GM18870 (cell line): ENCODE measurements at regions not wholly inside any gene's neighbourhood (a gene's known extent, or its start where the extent isn't known, plus 50 kb on each side); places are given as distances from the start of the nearest gene placed in this dataset.

Experiments
- ATAC-seq: cut with Tn5 transposase; IDR thresholded peaks from one replicate; pipeline ENCODE4 v1.9.1; 2021; ENCODE audit warnings: moderate library complexity; ENCODE audit not compliant: unreplicated experiment

DNA sequence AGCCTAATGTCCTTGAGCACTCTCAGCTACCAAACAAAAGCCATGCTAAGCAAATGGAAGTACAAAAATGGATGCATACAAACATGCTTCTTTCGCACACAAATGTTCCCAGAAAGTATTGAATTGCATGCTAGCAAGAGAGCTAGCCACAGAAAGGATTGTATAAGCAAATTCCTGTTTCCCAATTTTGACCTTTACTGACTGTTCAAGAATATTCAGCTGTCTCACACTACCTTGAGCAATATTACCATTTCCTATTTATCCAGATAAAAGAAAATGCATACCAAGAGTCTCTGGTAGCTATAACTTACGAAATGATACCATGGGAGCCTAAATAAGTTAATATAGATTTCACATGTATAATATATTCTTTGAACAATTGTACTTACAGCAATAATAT, 264.6 kb downstream of the TMEM167A start:
- ATAC-seq: no peak

- ATAC-seq: no peak
Observed at GRCh38 chr5:82811490-82811889, 265.7 kb downstream of the TMEM167A start.

DNA sequence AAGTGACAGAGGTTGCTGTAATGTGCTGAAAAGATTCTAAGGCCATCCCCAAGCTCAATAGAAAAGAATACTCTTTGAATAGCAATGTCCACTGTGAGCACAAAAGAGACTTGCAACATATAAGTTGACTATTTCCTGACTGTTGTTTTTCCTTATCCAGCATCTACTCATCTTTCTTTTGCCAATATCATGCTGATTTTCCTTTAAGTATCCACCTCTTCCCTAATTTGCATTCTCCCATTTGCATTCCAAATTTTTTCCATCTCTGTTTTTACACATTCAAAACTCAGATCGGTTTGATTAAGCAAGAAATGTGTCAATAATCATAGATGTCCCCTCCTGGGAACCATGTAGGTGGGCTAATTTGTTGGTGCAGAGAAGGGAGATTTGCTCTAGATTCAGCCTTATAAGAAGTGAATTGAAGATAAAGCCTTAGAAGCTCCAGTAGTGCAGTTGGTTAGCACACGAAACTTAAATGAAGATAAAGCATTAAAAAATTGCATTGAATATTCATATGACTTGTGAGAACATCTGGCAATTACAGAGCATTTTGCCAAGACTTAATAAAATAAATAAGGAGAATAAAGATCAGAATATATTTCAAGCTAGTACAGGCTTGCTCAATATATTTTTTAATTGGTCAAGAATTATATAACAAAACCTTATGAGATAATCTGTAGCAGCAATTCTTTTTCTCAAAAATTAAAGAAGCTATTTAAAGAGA, 267.6 kb downstream of the TMEM167A start:
- ATAC-seq: no peak

DNA sequence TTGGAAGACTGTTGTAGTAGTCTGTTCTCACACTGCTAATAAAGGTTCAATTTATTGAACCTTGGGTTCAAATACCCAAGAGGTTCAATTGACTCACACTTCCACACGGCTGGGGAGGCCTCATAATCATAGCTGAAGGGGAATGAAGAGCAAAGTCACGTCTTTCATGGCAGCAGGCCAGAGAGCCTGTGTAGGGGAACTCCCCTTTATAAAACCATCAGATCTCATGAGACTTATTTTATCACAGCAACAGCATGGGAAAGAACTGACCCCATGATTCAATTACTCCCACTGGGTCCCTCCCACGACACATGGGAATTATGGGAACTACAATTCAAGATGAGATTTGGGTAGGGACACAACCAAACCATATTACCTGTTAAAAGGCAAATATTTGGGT, 268.2 kb downstream of the TMEM167A start:
- no peak for ATAC-seq

GRCh38 chr5:82807021-82807420, 270.2 kb downstream of the TMEM167A start:
- no peak for ATAC-seq

DNA sequence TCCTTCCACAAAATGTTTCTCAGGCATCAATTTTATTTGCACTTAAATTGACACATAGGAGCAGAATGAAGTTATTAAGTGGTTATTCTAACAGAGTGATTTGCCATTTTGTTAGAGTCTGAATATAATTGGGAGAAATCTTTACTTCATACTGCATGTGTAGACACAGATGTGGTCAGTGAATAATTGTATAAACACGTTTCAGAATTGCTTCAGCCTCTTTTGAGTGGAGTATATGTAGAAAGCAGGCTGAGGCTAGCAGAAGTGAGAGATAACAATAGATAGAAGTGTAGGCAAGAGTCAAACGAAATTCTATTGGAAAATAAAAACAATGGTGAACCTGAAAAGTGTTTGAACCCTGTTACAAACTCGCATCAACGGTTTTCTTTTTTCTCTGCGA, 270.7 kb downstream of the TMEM167A start:
- no peak for ATAC-seq

DNA sequence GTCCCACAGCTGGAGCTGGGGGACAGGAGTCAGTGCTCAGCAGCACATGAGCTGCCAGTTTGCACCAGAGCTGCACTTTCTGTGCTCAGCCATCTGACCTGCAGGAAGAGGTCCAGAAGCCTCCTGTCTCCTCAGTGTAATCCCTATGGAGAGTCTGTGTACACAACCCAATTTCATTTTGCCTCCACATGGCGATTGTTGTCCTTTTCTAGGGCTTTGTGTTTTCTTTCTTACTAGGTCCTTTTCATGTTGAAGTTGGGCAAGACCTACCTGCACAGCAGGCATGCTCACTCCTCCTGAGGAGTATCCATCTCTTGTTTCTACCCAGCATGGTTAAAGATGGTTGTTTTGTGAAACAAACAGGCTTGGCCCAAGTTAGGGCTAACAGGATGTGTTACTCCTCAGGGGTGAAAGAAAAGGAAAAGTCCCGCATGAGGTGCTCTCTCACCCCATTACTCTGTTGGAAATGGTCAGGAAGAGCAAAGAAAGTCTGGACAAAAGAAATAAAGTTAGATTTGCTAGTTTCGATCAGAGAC, 273.0 kb downstream of the TMEM167A start:
- no peak for ATAC-seq

- ATAC-seq: peak; percentile 76
Observed at GRCh38 chr5:82802954-82803353, 274.2 kb downstream of the TMEM167A start.

DNA sequence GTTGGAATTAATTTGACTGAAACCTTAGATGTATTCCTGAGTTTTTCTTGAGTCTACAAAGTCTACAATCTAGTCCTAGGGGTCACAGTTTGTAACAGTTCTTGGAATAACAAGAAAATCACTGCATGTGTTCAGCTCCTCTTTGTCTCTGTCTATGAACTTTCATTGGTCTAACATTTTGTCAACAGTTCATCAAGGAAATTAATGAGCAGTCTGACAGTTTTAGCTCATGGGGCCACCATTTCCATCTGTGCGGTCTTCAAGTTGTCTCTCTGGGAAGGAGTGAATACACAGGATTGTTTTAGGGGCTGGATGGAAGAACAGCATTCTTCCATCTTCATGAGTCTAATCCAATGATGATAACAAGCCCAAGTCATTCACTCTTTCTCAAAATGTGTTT, 276.4 kb downstream of the TMEM167A start:
- ATAC-seq: no peak

DNA sequence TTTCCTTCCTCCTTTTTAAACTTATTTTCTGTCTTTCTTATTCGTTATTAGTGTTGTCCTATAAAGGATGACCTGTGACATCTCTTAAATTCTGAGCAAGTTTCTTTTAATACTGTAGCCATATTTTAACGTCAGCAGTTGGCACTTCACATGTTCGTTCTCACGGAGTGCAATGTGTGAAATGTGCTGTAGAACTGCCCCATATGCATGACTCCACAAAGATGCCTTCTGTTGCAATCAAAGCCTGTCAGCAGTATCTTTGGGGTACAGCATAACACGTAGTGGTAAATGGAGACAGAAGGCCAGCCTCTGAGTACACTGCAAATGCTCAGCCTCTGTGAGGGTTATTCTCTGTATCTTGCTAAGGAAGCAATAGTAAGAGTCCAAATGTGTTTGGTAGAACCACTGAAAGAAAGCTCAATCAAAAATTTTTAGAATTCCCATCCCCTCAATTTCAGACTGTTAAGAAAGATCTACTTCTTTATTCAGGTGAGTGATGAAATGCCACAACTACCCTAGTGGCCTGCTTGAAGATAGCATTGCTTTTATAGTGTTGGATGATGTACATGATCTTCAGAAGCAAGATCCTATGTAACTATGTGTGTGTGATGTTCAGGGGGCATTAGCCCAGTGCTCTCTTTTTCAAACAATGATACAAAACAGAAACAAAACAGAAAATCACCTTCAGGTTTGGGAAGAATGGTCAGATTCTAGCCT, 277.7 kb downstream of the TMEM167A start:
- ATAC-seq: no peak

GRCh38 chr5:82798676-82799075, 278.5 kb downstream of the TMEM167A start:
- ATAC-seq: no peak

- ATAC-seq: no peak
Observed at GRCh38 chr5:82796643-82797416, 280.4 kb downstream of the TMEM167A start.

GRCh38 chr5:82794876-82795275, 282.3 kb downstream of the TMEM167A start:
- no peak for ATAC-seq

DNA sequence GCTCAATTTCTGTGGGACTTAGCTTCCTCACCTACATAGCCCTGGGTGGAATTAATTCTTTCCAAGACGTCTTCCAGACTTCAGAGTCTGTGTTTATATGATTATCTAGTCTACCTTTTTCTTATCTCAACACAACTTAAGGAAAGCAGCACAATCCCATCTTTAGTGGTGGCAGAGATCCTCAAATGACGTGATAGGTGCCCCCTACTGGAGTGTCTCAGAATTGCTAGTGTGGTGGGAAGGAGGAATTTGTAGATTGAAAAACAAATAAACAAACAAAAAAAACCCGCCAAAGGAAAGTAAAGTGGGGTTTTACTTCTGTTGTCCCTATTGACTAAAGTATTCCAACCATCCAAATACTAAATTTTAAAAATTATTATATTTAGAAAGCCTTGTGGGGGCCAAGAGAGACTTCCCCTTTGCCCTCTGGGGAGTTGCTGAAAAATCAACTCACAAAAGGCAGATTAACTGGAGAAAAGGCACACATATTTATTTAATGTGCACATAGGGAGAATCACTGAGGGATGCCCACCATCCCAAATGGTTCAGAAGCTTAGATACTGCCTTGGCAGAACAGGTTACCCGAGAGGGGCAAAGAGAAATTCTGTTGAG, 283.3 kb downstream of the TMEM167A start:
- no peak for ATAC-seq

DNA sequence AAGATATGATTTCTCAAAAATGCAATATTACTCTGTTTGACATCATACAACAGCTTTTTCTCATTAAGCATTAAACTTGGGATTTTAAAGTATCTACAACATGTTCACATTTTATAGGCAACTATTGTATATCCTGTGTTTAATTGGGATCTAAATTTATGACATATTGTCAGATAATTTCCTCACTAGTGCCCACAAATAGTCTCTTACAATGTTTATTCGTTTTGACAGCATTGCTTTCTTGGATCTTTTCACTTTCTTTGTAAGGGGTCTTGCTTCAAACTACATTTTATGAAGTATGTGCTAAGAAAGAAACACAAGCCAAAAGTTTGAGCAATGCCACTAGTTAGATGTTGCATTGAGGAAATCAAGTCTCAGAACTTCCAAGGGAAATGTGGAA, 285.1 kb downstream of the TMEM167A start:
- ATAC-seq: no peak

DNA sequence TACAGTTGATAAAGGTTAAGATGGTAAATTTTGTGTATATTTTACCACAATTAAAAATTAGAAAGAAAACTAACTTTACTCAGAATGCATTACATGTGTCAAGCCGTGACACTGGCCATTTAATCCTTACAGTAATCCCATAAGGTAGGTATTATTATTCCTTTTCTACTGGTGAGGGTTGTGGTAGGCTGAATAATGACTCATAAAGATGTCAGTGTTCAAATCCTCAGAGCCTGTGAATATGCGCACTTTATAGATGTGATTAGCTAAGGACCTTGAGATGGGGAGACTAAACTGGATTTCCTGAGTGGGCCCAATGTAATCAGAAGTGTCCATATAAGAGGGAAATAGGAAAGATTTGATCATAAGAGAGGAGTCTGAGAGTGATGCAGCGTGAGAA, 288.1 kb downstream of the TMEM167A start:
- ATAC-seq: no peak

GRCh38 chr5:82786748-82787147, 290.4 kb downstream of the TMEM167A start:
- no peak for ATAC-seq

GRCh38 chr5:82785882-82786509, 291.2 kb downstream of the TMEM167A start:
- ATAC-seq: no peak

DNA sequence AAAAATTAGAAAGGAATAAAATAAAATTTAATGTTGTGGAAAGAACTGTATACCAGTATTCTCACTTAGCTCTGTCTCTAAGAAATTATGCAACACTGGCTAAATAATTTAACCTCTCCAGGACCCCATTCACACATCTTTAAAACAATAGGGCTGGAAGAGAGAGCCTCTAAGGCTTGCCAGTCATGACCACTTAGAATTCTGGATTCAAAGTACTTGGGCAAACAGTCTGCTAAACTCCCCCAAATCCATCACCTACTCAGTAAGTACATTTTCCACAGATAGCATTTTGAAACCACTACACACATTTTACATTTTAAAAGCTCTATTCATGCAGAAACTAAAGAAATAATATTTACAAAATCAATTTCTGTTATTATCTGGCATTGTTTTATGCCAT, 291.7 kb downstream of the TMEM167A start:
- no peak for ATAC-seq

GRCh38 chr5:82784521-82784920, 292.7 kb downstream of the TMEM167A start:
- ATAC-seq: no peak

GRCh38 chr5:82777106-82777505, 300.1 kb downstream of the TMEM167A start:
- ATAC-seq: no peak
